Sigmoid colon (tissue), 6 donors: ENCODE measurements at regions not wholly inside any gene's neighbourhood (a gene's known extent, or its start where the extent isn't known, plus 50 kb on each side); places are given as distances from the start of the nearest gene placed in this dataset.

Experiments used
- DNase-seq: peaks from one replicate; pipeline ENCODE4 v3.0.0-alpha.2; 2019
- H3K27ac ChIP-seq, 4 donors: fragments of 200-600 bp; sonication (generic); one replicate each; pipeline ENCODE4 v1.5.1; 2016 to 2019; ENCODE audit warnings: mild to moderate bottlenecking in 1 of 4
- H3K27me3 ChIP-seq, 3 donors: fragments of 200-600 bp; sonication (generic); one replicate each; pipeline ENCODE4 v1.5.1; 2019; ENCODE audit warnings: mild to moderate bottlenecking in 1 of 3
- H3K36me3 ChIP-seq, 4 donors: fragments of 200-600 bp; sonication (generic); one replicate each; pipeline ENCODE4 v1.5.1; 2016 to 2019
- H3K4me1 ChIP-seq, 4 donors: fragments of 200-600 bp; sonication (generic); one replicate each; pipeline ENCODE4 v1.5.1; 2017 to 2019
- H3K4me3 ChIP-seq, 4 donors: fragments of 200-600 bp; sonication (generic); one replicate each; pipeline ENCODE4 v1.5.1; 2017 to 2019; ENCODE audit warnings: mild to moderate bottlenecking in 2 of 4, moderate library complexity in 1 of 4
- H3K9me3 ChIP-seq, 4 donors: fragments of 200-600 bp in 3 of 4; sonication (generic) in 3 of 4; one replicate each; pipeline versions ENCODE4 v1.5.1 to v1.6.1; 2013 to 2019
- CTCF ChIP-seq, 4 experiments: fragments of 450-650 bp in 3 of 4; fragments of 200-600 bp in 1 of 4; IDR thresholded peaks; one replicate each; pipeline ENCODE4 v1.5.1; 2016 to 2019; ENCODE audit warnings: antibody characterized with exemption in 4 of 4, mild to moderate bottlenecking in 3 of 4, moderate library complexity in 2 of 4
- EP300 ChIP-seq, 4 donors: sonication (generic); formaldehyde crosslinking; IDR thresholded peaks; one replicate each; pipeline ENCODE4 v1.6.1; 2017; ENCODE audit warnings: antibody characterized with exemption in 4 of 4
- POLR2A ChIP-seq, 2 donors: fragments of 450-650 bp; IDR thresholded peaks; one replicate each; pipeline ENCODE4 v1.6.1; 2016; ENCODE audit warnings: antibody characterized with exemption in 2 of 2, mild to moderate bottlenecking in 2 of 2, moderate library complexity in 2 of 2
- POLR2AphosphoS5 ChIP-seq, 4 donors: sonication (generic); formaldehyde crosslinking; IDR thresholded peaks; one replicate each; pipeline ENCODE4 v1.6.1; 2017; ENCODE audit warnings: antibody characterized with exemption in 4 of 4
- WGBS, 2 donors: extraction: QIAGEN DNeasy Blood & Tissue Kit; methylation state at CpG; one replicate each; pipeline ENCODE4 v1.1.7; 2013; 5-methylcytosine and 5-hydroxymethylcytosine counted together
- intact Hi-C: fragments of 100-400 bp; cut with DNase I; formaldehyde crosslinking; loops from one replicate; pipeline ENCODE4 v1.15.1; 2023
- donor health status: healthy with polysubstance abuse.
- donor health status: healthy.

GRCh38 chr12:24750263-24750662, 198.6 kb downstream of the BCAT1 start:
- Histone ChIP-seq H3K36me3 (no peaks in the 10 kb centered on the region), H3K4me3 (no peak overlapping the region), H3K9me3 (no peaks in the 10 kb centered on the region), H3K27ac (no peak overlapping the region), H3K4me1 (no peaks in the 10 kb centered on the region), H3K27me3 (no peaks in the 10 kb centered on the region)
- WGBS, 2 donors: 65 to 77% methylated on average over 3 of the region's 3 CpGs
- intact Hi-C loops: no loop called here
- no peak for DNase-seq
- TF ChIP-seq EP300 (IDR thresholded peaks at IDR 0.05) (no peak), CTCF (IDR thresholded peaks at IDR 0.05) (no peak), POLR2AphosphoS5 (IDR thresholded peaks at IDR 0.05) (no peak), POLR2A (IDR thresholded peaks at IDR 0.05) (no peak)

GRCh38 chr12:24749171-24749570, 199.7 kb downstream of the BCAT1 start:
- intact Hi-C loops: no loop called here
- WGBS, 2 donors: 89 to 95% methylated on average over 3 of the region's 3 CpGs
- Histone ChIP-seq H3K4me1 (no peaks in the 10 kb centered on the region), H3K9me3 (no peaks in the 10 kb centered on the region), H3K4me3 (no peak overlapping the region), H3K27ac (no peak overlapping the region), H3K36me3 (no peaks in the 10 kb centered on the region), H3K27me3 (no peaks in the 10 kb centered on the region)
- no peak for TF ChIP-seq POLR2A (IDR thresholded peaks at IDR 0.05)
- TF ChIP-seq EP300 (IDR thresholded peaks at IDR 0.05): no peak
- TF ChIP-seq POLR2AphosphoS5 (IDR thresholded peaks at IDR 0.05): no peak
- TF ChIP-seq CTCF (IDR thresholded peaks at IDR 0.05): no peak
- DNase-seq: no peak

DNA sequence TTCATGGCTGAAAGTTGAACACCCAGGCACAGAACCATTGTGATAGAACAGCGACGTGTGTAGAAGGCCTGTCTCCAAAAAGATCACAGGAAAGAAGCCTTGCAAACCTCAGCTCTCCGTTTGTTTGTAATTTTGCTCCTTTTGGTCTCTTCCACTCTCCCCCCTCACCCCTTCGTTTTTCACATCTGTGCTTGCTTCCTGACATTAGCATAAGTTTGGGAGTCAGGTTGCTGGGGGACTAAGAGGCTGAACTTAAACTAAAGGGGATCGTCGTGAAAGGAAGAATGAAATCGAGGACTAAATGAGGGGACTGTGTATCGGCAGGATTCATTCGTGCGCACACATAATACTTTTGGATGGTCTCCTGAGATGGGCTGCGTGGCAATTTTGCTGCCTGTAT, 200.6 kb downstream of the BCAT1 start:
- Histone ChIP-seq H3K9me3 (no peaks in the 10 kb centered on the region), H3K27ac (no peak overlapping the region), H3K27me3 (no peaks in the 10 kb centered on the region), H3K36me3 (no peaks in the 10 kb centered on the region), H3K4me1 (no peaks in the 10 kb centered on the region), H3K4me3 (no peak overlapping the region)
- intact Hi-C loops: no loop called here
- TF ChIP-seq EP300 (IDR thresholded peaks at IDR 0.05): no peak
- 81 to 85% methylated on average over 11 of the region's 11 CpGs for WGBS, 2 donors
- DNase-seq: no peak

DNA sequence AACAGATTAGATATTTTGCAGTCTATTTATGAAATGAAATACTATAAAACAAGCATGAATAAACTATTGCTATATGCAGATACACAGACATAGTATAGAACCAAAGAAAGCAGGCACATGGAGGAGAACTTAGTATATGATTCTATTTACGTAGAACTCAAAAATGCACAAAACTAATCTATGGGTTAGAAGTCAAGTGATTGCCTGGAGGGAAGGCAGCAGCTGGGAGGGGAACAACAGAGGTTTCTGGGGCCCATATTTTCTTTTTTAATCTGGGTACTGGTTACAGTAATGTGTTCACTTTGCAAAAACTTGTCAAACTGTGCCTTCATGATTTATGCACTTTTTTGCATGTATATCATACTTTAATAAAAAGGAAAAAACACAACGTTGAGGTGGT, 202.0 kb downstream of the BCAT1 start:
- H3K27me3 ChIP-seq: no peaks in the 10 kb centered on the region
- no peak for DNase-seq
- H3K36me3 ChIP-seq: no peaks in the 10 kb centered on the region
- no peak overlapping the region for H3K4me3 ChIP-seq
- no peak overlapping the region for H3K27ac ChIP-seq
- intact Hi-C loops: no loop called here
- WGBS, 2 donors: 65 to 67% methylated on average over 2 of the region's 2 CpGs
- TF ChIP-seq POLR2AphosphoS5 (IDR thresholded peaks at IDR 0.05): no peak
- TF ChIP-seq POLR2A (IDR thresholded peaks at IDR 0.05): no peak
- TF ChIP-seq CTCF (IDR thresholded peaks at IDR 0.05): no peak
- TF ChIP-seq EP300 (IDR thresholded peaks at IDR 0.05): no peak
- no peaks in the 10 kb centered on the region for H3K4me1 ChIP-seq
- no peaks in the 10 kb centered on the region for H3K9me3 ChIP-seq

DNA sequence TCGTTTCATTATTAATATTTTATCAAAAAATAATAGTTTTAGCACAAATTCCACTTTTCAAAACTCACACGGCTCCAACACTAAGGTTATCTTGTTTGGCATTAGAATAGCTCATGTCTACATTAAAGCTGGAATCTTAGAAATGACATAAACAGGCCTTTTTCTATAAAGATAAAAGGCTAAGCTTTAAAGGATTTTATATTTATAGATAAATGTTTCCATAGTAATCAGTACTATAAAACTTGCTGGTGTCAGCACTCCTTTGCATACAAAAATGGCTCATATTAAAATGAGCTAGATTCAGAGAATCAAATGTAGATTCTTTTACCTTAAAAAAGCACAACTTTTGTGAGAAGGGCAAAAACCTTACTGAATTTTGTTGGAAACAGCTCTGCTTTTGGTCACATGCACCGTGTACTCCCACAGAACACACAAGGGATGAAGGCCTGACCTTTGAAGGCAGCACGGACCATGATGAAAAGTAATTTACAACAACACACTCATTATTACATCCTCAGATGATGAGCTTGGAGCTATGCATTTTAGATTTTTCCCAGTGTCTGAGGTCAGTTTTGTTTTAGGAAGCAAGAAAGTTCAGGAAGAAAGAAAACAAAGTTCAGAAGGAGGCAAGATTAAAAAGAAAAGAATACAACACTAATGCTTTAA, 202.8 kb downstream of the BCAT1 start:
- no peak overlapping the region for H3K27ac ChIP-seq
- DNase-seq: no peak

More for the DNA sequence above, 202.8 kb downstream of the BCAT1 start:
- no peaks in the 10 kb centered on the region for H3K4me1 ChIP-seq
- H3K27me3 ChIP-seq: no peaks in the 10 kb centered on the region
- H3K4me3 ChIP-seq: no peak overlapping the region
- WGBS, 2 donors: 60 to 77% methylated on average over 4 of the region's 4 CpGs
- intact Hi-C loops: no loop called here
- TF ChIP-seq EP300 (IDR thresholded peaks at IDR 0.05) (no peak), CTCF (IDR thresholded peaks at IDR 0.05) (no peak), POLR2AphosphoS5 (IDR thresholded peaks at IDR 0.05) (no peak), POLR2A (IDR thresholded peaks at IDR 0.05) (no peak)
- no peaks in the 10 kb centered on the region for H3K36me3 ChIP-seq
- no peaks in the 10 kb centered on the region for H3K9me3 ChIP-seq
